HepG2 (cell line): ENCODE measurements at regions not wholly inside any gene's neighbourhood (a gene's known extent, or its start where the extent isn't known, plus 50 kb on each side); places are given as distances from the start of the nearest gene placed in this dataset.

Source experiments
- ATAC-seq: fragments of 200-7000 bp; cut with Tn5 transposase; 3 replicates; pipeline ENCODE4 v1.9.1; 2020; ENCODE audit warnings: mild to moderate bottlenecking, moderate library complexity
- BruUV-seq: library from RNA; stranded (reverse); fragments of 400-500 nt; replicated peaks from 2 replicates; lab custom pipeline; 2021; lab: Mats Ljungman, UMichigan
- CTCF ChIA-PET: fragments of 300-600 bp; formaldehyde crosslinking; extraction: SDS; loops from one replicate; lab custom pipeline; 2021; ENCODE audit warnings: low total read pairs, inconsistent platforms, low intra/inter-chr PET ratio; lab: Yijun Ruan, JAX
- POLR2A ChIA-PET: fragments of 350-600 bp; sonication (Branson Sonifier 250); formaldehyde crosslinking; loops from one replicate; lab custom pipeline; 2020; ENCODE audit warnings: antibody characterized with exemption, inconsistent platforms; lab: Yijun Ruan, JAX
- DNase-seq: peaks from one replicate; pipeline ENCODE4 v3.0.0-alpha.2; 2015; ENCODE audit warnings: low spot score
- FAIRE-seq: peaks from 3 replicates; lab custom pipeline; 2011; peaks lifted over from hg19 to GRCh38; lab: Jason Lieb, UNC
- H2AFZ ChIP-seq: one replicate; pipeline ENCODE4 v1.6.1; 2011; ENCODE audit warnings: low read length, inconsistent platforms
- H3K27ac ChIP-seq: fragments of 300-600 bp; 3 replicates; pipeline ENCODE4 v1.8.0; 2011; ENCODE audit warnings: mixed run types, mild to moderate bottlenecking, mixed read lengths, low read length, inconsistent platforms; ENCODE audit not compliant: insufficient read depth; ENCODE audit errors: extremely low read length
- H3K27me3 ChIP-seq, 2 experiments: fragments of 200-600 bp in 1 of 2; 2 replicates in 1 of 2; 3 replicates in 1 of 2; pipeline versions ENCODE4 v1.6.0 to v1.8.0; 2011; ENCODE audit warnings: low read length in 2 of 2, mild to moderate bottlenecking in 2 of 2, moderate library complexity in 2 of 2, inconsistent platforms in 1 of 2; ENCODE audit not compliant: insufficient read depth in 2 of 2, control insufficient read depth in 1 of 2
- H3K36me3 ChIP-seq, 2 experiments: fragments of 200-600 bp in 1 of 2; replicated peaks in 1 of 2; 2 replicates in 1 of 2; 3 replicates in 1 of 2; pipeline versions ENCODE4 v1.5.1 to v1.8.0; 2011; ENCODE audit warnings: low read length in 2 of 2, inconsistent platforms in 1 of 2; ENCODE audit not compliant: insufficient read depth in 2 of 2, control insufficient read depth in 1 of 2
- H3K4me1 ChIP-seq: 2 replicates; pipeline ENCODE4 v1.5.1; 2012; ENCODE audit warnings: low read length, inconsistent platforms; ENCODE audit not compliant: insufficient read depth
- H3K4me2 ChIP-seq: 2 replicates; pipeline ENCODE4 v1.6.0; 2011; ENCODE audit warnings: low read depth, low read length, inconsistent platforms
- H3K4me3 ChIP-seq, 3 experiments: fragments of 200-600 bp in 1 of 3; sonication (generic), shearing (Covaris generic) in 1 of 3; replicated peaks in 1 of 3; 2 replicates each; pipeline ENCODE4 v1.5.1; 2011 to 2016; ENCODE audit warnings: low read length in 3 of 3, inconsistent platforms in 2 of 3, low read depth in 2 of 3, mild to moderate bottlenecking in 2 of 3, control low read depth in 1 of 3, mixed read lengths in 1 of 3; ENCODE audit not compliant: insufficient read depth in 1 of 3
- H3K79me2 ChIP-seq: one replicate; pipeline ENCODE4 v1.6.1; 2011; ENCODE audit warnings: low read length, inconsistent platforms; ENCODE audit not compliant: insufficient read depth
- H3K9ac ChIP-seq: 2 replicates; pipeline ENCODE4 v1.6.0; 2011; ENCODE audit warnings: mild to moderate bottlenecking, low read depth, low read length, inconsistent platforms; ENCODE audit not compliant: insufficient read depth
- H3K9me3 ChIP-seq: 2 replicates; pipeline ENCODE4 v1.5.1; 2012; ENCODE audit warnings: mild to moderate bottlenecking, low read length
- H4K20me1 ChIP-seq: 2 replicates; pipeline ENCODE4 v1.6.0; 2011; ENCODE audit warnings: inconsistent platforms, mild to moderate bottlenecking, low read length, moderate library complexity; ENCODE audit not compliant: insufficient read depth
- CHCHD3 ChIP-seq: sonication (generic); formaldehyde crosslinking; IDR thresholded peaks from 2 replicates; pipeline ENCODE4 v1.8.0; 2022; ENCODE audit warnings: mild to moderate bottlenecking, missing genetic modification reagents, moderate library complexity
- FOXC1 ChIP-seq: sonication (generic); formaldehyde crosslinking; IDR thresholded peaks from 2 replicates; pipeline ENCODE4 v1.8.0; 2022; ENCODE audit warnings: mild to moderate bottlenecking, missing genetic modification reagents, borderline replicate concordance
- HNRNPLL ChIP-seq: fragments of 200-400 bp; formaldehyde crosslinking; IDR thresholded peaks from 2 replicates; pipeline ENCODE4 v1.6.1; 2017; ENCODE audit warnings: mild to moderate bottlenecking, low read depth, low read length; ENCODE audit not compliant: poor library complexity, severe bottlenecking
- MEF2D ChIP-seq: sonication (generic); formaldehyde crosslinking; IDR thresholded peaks from 2 replicates; pipeline ENCODE4 v1.5.1; 2020; ENCODE audit warnings: mild to moderate bottlenecking, missing genetic modification reagents
- MEIS2 ChIP-seq: sonication (generic); formaldehyde crosslinking; IDR thresholded peaks from 2 replicates; pipeline ENCODE4 v1.9.0; 2021; ENCODE audit warnings: mild to moderate bottlenecking, missing genetic modification reagents
- NFIB ChIP-seq: sonication (generic); formaldehyde crosslinking; IDR thresholded peaks from 2 replicates; pipeline ENCODE4 v1.9.0; 2021; ENCODE audit warnings: missing genetic modification reagents, mild to moderate bottlenecking, borderline replicate concordance
- NRL ChIP-seq: sonication (generic); formaldehyde crosslinking; IDR thresholded peaks from 2 replicates; pipeline ENCODE4 v1.5.0; 2020; ENCODE audit warnings: missing genetic modification reagents, mild to moderate bottlenecking, moderate library complexity, borderline replicate concordance
- RORA ChIP-seq: sonication (generic); formaldehyde crosslinking; IDR thresholded peaks from 2 replicates; pipeline ENCODE4 v1.5.0; 2020; ENCODE audit warnings: mild to moderate bottlenecking, missing genetic modification reagents, moderate library complexity
- SP2 ChIP-seq: sonication (generic); formaldehyde crosslinking; IDR thresholded peaks from 2 replicates; pipeline ENCODE4 v1.5.1; 2020; ENCODE audit warnings: mild to moderate bottlenecking, missing genetic modification reagents
- SSRP1 ChIP-seq: IDR thresholded peaks from 2 replicates; pipeline ENCODE4 v1.6.1; 2016; ENCODE audit warnings: control low read depth
- STAG1 ChIP-seq: sonication (generic); formaldehyde crosslinking; IDR thresholded peaks from 2 replicates; pipeline ENCODE4 v1.4.0; 2020; ENCODE audit warnings: missing genetic modification reagents
- ZBTB38 ChIP-seq: sonication (generic); formaldehyde crosslinking; IDR thresholded peaks from 2 replicates; pipeline ENCODE4 v1.5.1; 2020; ENCODE audit warnings: mild to moderate bottlenecking, missing genetic modification reagents
- ZNF777 ChIP-seq: sonication (generic); formaldehyde crosslinking; IDR thresholded peaks from 2 replicates; pipeline ENCODE4 v1.4.0; 2020; ENCODE audit warnings: missing genetic modification reagents
- ZNF891 ChIP-seq: sonication (generic); formaldehyde crosslinking; IDR thresholded peaks from 2 replicates; pipeline ENCODE4 v1.5.0; 2020; ENCODE audit warnings: mild to moderate bottlenecking, missing genetic modification reagents
- ZSCAN31 ChIP-seq: sonication (generic); formaldehyde crosslinking; IDR thresholded peaks from 2 replicates; pipeline ENCODE4 v1.5.0; 2020; ENCODE audit warnings: low read depth, mild to moderate bottlenecking, missing genetic modification reagents
- WGBS: methylation state at CpG from one replicate; pipeline ENCODE4 v1.1.6; 2017; ENCODE audit warnings: low lambda C conversion rate; 5-methylcytosine and 5-hydroxymethylcytosine counted together
- in situ Hi-C: cut with HindIII; loops from 2 replicates; pipeline ENCODE4 v1.10.0; 2017; ENCODE audit warnings: low pct_unique_long_range_greater_than_20kb; ENCODE audit not compliant: extremely low pct_ligation_motif_present
- intact Hi-C: fragments of 100-400 bp; cut with micrococcal nuclease; formaldehyde crosslinking; loops from one replicate; pipeline ENCODE4 v1.10.0; 2022; ENCODE audit not compliant: unreplicated experiment
- TF ChIP-seq, protein P1 (sequence below): sonication (generic); formaldehyde crosslinking; IDR thresholded peaks from 2 replicates; pipeline ENCODE4 v1.4.0; 2020; ENCODE audit warnings: missing genetic modification reagents
- TF ChIP-seq, protein P2 (sequence below): sonication (generic); formaldehyde crosslinking; IDR thresholded peaks from 2 replicates; pipeline ENCODE4 v1.5.0; 2020; ENCODE audit warnings: mild to moderate bottlenecking, missing genetic modification reagents
- TF ChIP-seq, protein P3 (sequence below): IDR thresholded peaks from 2 replicates; pipeline ENCODE4 v1.6.1; 2016; ENCODE audit warnings: low read depth, borderline replicate concordance

DNA sequence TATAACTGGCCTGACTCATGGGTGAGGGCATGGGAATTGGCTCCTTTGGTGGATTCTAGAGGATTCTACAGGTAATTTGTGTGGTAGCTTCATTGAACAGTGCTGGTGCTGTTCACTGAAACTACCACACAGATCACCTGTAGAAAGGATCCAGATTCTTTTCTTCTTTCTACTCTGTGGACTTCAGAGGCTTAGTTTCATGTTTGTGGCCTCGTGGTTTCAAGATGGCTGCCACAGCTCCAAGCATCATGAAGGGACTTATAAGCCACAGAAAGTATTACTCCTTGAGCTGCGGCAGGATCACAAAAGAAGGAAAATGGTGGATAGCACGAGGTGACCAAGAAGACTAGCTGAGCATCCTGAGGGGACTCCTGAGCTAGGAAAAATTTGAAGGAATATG is 88.9 kb downstream of the ADCYAP1 start:
- POLR2A ChIA-PET = no interaction called here
- H2AFZ ChIP-seq = no peak overlapping the region
- no peaks in the 10 kb centered on the region for H3K36me3 ChIP-seq
- H3K27ac ChIP-seq = no peak overlapping the region
- DNase-seq (no peak), FAIRE-seq (no peak), ATAC-seq (no peak)
- no peaks in the 10 kb centered on the region for H3K4me1 ChIP-seq
- in situ Hi-C loops (no loop called here), intact Hi-C loops (no loop called here)
- no peaks in the 10 kb centered on the region; a peak in 1 of 5 replicates for H3K27me3 ChIP-seq
- no peak overlapping the region for H3K9ac ChIP-seq
- 0% methylated on average over 3 of the region's 3 CpGs for WGBS
- H3K79me2 ChIP-seq = no peaks in the 10 kb centered on the region
- CTCF ChIA-PET = no interaction called here
- no peaks in the 10 kb centered on the region for H3K9me3 ChIP-seq
- H3K4me3 ChIP-seq = no peak overlapping the region
- no peaks in the 10 kb centered on the region for H4K20me1 ChIP-seq
- no peak overlapping the region for H3K4me2 ChIP-seq
- TF ChIP-seq FOXC1 (CRISPR knock-in tag) (no peak), MEF2D (CRISPR knock-in tag) (no peak), RORA (no peak), ZNF777 (CRISPR knock-in tag) (no peak), MEIS2 (CRISPR knock-in tag) (no peak), NRL (no peak), SSRP1 (CRISPR knock-in tag) (no peak), ZNF891 (CRISPR knock-in tag) (no peak), ZBTB38 (CRISPR knock-in tag) (no peak), SP2 (CRISPR knock-in tag) (no peak), CHCHD3 (CRISPR knock-in tag) (no peak), STAG1 (CRISPR knock-in tag) (no peak), HNRNPLL (no peak), ZSCAN31 (CRISPR knock-in tag) (no peak), NFIB (no peak)
- TF ChIP-seq, protein P1, sequence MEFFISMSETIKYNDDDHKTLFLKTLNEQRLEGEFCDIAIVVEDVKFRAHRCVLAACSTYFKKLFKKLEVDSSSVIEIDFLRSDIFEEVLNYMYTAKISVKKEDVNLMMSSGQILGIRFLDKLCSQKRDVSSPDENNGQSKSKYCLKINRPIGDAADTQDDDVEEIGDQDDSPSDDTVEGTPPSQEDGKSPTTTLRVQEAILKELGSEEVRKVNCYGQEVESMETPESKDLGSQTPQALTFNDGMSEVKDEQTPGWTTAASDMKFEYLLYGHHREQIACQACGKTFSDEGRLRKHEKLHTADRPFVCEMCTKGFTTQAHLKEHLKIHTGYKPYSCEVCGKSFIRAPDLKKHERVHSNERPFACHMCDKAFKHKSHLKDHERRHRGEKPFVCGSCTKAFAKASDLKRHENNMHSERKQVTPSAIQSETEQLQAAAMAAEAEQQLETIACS = no peak
- TF ChIP-seq, protein P2, sequence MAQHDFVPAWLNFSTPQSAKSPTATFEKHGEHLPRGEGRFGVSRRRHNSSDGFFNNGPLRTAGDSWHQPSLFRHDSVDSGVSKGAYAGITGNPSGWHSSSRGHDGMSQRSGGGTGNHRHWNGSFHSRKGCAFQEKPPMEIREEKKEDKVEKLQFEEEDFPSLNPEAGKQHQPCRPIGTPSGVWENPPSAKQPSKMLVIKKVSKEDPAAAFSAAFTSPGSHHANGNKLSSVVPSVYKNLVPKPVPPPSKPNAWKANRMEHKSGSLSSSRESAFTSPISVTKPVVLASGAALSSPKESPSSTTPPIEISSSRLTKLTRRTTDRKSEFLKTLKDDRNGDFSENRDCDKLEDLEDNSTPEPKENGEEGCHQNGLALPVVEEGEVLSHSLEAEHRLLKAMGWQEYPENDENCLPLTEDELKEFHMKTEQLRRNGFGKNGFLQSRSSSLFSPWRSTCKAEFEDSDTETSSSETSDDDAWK (CRISPR knock-in tag) = no peak
- TF ChIP-seq, protein P3, sequence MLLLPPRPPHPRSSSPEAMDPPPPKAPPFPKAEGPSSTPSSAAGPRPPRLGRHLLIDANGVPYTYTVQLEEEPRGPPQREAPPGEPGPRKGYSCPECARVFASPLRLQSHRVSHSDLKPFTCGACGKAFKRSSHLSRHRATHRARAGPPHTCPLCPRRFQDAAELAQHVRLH (CRISPR knock-in tag) = no peak
- BruUV-seq = no TSS peak
